Ecto neural progenitor cell (in vitro differentiated cells): ENCODE measurements at regions not wholly inside any gene's neighbourhood (a gene's known extent, or its start where the extent isn't known, plus 50 kb on each side); places are given as distances from the start of the nearest gene placed in this dataset.

Source experiments
- DNase-seq: peaks from one replicate; pipeline ENCODE4 v3.0.0-alpha.2; 2018; ENCODE audit warnings: low spot score

DNA sequence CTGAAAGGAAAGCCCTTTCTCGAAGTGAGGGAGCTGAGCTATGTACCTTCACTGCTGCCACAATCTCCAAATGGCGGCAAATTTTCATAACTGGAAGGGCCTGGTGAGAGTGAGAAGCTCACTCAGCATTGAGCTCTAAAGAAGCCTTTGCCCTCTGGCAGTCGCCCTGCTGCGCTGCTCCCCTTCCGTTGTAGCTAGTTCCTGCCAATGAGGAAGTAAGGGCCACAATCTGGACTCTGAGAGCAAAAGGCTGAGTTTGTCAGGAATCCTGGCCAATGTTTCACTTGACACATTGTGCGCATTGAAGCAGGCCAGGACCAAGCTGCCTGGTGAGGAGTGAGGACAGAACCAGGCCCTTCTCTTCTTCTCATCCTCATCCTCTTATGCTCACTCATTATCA, 579.5 kb downstream of the PDCD6IP start:
- no peak for DNase-seq

DNA sequence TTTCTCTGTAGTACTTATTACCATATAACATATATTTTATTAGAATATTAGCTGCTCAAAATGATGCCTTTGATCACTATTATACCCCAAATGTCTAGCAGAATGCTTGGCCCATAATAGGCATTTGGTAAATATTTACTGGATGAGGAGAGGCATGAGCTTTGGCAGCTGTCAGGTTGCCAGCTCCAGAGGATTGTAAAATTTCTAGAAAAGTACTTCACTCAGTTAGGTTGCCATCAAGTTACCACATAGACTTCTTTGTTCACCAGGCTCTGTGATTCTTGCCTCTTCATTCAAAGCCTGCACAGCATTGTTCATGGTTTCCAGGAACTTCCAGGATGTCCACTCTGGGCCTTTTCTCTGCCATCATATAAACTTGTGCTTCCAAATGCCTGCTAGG, 582.8 kb downstream of the PDCD6IP start:
- DNase-seq: no peak

DNA sequence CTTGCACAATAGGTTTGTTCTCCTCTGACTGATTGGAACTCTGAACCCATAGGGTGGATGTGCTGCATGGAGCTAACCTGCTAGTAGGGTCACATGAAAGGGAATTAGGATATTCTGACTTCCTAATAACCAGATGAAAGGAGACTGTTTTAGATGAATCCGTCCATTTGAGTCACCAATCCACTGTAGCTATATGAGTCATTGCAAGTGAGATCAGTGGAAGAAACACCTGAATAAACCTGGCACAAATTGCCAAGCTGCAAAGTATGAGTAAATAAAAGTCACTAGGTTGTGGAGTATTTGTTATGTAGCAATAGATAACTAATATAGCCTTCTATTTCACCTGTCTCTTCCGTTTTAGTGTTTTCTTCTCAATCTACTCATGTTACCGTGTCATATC, 584.4 kb downstream of the PDCD6IP start:
- DNase-seq: no peak

DNA sequence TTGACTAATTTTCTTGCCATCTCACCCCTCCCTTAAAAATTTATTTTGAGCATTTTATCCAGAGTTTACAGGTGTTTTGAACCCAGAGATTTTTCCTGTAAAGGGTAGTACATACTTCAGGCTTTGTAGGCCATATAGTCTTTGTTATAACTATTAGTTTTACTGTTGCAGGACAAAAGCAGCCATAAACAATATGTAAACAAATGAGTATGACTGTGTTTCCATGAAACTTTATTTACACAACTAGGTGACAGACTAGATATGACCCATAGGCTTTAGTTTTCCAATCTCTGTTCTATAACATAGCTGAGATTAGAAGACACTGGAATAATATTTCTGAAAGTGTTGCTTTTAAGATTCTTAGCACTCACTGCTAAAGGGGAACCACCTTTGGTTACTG, 587.9 kb downstream of the PDCD6IP start:
- no peak for DNase-seq

DNA sequence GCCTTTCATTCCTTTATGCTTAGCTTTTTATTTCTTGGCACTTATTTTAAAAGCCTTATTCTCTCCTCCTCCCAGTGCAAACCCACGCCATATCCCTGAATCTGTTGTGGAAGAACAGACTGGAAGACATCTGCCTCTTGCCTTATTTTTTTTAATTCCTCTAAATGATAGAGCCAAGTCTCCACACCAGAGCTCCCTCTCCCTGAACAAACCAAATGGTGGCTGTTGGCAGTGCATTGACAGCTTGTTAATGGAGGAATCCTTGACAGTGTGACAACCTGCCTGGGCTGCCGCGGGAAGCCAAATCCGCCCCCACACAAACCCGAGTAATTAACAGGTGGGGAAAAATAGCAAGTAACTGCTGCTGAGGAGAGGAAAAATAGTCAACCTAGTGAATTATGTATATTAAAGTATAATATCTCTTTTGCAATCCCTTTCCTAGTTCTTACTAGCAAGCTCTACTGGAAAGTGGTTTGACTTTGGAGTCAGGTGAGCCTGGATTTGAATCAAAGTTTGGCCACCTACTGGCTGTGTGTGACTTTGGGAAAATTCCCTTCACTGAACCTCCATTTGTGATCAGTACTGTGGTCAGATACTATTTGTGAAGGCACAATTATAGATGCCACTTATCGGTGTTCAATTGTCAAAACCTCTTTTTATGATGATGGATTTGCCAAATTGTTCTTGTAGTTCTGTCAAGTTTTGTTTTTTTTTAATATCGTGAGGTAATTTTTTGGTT, 589.6 kb downstream of the PDCD6IP start:
- no peak for DNase-seq

DNA sequence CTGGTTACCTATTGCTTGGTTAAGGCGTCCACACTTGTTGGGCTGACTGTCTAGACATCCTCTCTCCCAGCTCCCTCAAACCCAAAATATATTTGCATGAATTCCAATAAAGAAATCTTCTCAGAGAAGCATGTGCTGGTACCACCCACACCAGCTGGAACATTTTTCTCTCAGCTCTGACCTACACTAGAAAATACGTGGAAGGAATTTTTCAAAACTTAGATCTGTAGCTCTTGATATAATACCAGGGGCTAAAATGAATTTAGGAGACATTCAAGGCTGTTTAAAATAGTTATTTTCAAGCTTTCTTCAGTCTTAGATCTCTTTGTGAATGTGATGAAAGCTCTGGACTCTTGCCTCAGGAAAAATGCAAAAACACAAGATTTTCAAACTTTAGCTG, 590.4 kb downstream of the PDCD6IP start:
- no peak for DNase-seq

DNA sequence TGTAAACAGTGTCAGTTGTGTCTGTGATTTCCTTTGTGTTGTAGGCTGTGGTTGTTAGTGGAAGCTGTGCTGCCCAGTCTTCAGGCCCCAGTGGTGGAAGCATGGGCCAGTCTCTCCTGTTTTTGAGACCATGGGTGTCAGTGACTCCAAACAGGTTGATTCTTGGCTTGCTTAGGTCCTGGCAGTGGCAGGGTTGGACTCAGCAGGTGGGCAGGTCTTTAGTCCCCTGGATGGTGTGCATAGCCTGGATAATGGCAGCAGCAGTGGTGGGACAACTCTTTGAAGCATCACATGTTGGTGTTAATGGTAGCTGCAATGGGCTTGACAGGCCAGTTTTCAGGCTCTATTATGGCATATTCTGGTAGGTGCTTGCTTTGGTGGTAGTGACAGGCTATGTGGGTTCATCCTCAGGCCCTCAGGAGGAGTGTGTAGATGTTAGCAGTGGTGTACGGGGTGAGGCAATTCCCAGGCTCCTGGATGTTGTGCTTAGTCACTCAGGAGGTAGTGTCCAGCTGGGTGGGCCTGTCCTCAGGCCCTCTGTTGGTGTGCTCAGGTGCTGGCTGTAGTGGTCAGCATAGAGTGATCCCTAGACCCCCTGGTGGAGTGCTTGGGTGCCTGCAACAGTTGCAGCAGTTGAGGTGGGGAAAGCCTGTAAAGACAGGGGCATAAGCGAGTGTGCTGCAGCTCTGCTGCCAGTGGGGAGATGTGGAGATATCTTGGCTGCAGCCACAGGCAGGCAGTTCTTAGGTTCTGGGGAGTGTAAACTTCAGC, 596.7 kb downstream of the PDCD6IP start:
- DNase-seq: no peak

DNA sequence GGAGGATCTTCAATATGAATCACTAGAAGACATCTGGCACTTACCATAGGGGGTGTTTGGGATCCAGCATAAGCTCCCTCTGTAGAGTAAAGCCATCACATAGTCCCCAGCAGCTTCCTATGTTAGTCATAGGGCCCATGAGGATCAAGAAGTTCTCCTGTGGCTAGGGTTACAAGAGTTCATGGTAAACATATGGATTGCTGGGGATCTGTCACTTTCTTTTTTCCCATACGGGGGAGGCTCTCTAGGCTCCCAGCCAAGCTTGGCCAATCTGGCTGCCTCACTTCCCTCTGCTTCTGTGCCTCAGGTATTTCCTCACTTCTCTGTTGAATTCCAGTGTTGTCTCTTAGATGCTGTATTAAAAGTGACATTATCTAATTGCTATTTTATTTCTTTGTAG, 597.9 kb downstream of the PDCD6IP start:
- no peak for DNase-seq

DNA sequence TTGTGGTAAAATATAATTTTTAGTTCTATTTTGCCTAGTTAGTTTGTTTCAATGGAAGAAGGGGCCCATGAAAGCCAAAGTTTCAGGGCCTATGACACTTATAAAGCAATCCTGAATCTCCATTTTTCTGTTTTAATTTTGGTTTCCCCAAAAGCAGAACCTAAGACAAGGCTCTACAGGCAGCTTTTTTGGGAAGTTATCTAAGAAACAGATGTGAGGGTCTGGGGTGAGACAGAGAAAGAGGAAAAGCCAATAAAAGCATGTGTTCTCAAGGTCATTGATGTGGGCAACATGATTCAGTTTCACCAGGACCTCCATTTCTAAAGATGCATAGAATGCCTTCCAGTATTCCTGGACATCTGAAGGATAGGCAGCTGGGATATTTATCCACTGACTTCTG, 598.5 kb downstream of the PDCD6IP start:
- DNase-seq: no peak

DNA sequence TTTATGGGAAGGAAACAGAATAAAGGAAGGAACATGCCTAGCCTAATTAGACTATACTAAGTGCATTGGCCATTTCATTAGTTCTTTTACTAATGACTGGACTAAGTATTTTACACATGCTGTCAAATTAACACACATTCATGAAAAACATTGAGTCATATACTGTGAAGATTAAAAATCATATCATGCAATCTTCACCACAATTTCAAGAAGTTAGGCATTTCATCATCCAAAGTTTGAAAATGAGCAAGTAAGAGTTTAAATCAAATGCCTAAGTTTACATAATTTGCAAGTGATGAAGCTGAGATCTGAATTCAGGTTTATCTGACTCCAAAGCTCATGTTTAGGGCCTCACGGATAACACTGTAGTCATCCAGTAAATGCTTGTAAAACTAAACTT, 601.0 kb downstream of the PDCD6IP start:
- DNase-seq: no peak

DNA sequence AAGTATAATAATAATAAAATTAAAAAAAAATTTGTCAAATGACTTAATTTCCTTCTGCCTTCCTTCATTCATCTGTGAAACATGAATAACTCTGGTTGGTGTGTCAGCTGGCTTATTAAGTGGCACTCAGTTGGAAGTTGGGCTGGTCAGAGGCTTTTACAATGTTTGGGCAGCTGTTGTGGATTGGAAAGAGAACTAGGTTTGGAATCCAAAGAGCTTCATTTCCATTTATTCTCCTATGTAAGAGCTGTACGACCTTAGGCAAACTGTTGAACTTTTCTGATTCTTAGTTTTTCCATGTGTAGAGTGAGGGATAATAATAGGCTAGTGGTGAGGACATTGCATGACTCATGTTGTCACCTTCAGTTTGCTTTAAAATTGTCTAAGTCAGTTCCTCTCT, 606.7 kb downstream of the PDCD6IP start:
- no peak for DNase-seq

DNA sequence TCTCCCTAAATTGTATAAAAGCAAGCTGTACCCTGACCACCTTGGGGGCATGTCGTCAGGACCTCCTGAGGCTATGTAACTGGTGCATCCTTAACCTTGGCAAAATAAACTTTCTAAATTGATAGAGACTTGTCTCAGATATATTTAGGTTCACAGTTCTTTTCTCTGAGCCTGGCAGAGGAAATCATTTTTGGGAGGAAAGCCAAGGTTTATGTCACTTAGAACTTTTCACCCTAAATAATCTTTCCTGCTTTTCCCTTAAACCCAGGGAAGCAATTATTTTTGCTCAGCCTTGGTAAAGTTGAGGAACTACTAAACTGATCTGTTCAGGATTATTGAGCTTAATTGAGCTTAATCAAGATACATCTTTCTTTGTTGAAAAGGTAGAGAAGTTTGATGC, 608.9 kb downstream of the PDCD6IP start:
- no peak for DNase-seq

DNA sequence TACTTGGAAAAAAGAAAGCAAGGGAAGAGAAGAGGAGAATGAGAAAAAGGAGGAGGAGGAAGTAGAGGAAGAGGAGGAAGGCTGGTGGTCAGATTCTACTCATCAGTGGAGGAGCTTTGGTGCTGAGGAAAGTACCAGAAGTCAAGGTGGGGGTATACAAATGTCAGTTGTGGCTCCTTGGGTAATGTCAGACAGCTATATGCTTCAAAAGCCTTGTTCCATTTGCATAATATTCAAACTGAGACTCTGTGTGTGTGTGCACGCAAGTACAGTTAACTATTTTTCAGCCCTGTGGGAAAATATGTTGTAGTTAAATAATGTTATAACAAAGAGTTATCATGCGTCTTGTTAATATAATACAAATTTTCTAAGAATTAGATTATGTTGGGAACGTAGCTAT, 609.7 kb downstream of the PDCD6IP start:
- DNase-seq: no peak

DNA sequence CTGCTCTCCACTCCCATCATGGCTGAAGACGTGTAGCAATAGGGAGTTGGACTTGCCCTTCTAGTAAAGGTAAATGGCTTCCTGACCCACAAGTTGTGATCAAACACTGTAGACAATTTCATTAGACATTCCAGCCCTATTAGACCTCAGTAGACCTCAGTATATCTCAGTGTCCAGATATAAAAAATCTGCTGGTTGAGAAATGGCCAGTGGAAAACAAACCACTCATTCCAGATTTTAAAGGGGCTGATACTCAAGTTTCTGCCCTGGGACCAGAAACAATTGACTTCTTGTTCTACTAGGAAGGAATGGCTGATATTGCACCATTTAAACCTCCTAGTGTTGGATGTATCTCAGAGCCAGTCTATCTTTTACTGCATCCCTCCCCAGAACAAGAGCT, 613.2 kb downstream of the PDCD6IP start:
- no peak for DNase-seq

DNA sequence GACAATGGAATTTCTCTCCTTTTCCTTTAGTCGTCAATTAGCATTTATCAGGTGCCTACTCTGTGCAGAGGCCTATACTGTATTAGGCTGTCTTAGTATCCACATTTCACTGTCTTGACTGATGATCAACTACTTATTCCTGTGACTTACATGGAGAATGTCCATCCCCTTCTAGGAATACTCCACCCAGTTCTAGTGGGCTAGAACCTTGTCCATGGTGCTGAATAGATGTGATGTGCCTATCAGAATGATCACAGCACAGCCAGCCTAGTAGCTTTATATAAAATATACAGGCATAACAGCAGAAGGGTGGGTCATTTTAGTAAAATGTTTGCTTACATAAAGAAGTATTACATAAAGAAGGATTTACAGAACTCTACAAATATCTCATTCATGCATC, 621.4 kb downstream of the PDCD6IP start:
- no peak for DNase-seq

DNA sequence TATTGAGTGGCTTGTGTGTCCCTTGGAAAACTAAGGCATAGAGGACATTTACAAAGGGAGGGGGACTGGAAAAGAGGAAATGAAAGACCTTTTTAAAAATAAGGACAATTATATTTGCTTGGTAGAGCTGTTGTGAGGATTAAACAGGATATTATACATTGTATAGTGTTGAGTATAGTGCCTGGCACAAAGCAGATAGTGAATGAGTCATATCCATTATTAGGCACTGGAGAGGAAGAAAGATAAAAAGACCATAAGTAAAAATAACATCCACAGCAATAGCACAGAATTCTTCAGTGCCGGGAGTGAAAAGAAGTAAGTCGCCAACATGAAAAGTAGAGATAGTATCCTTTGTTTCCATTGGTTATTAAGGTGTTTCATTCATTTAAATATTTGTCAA, 623.3 kb downstream of the PDCD6IP start:
- no peak for DNase-seq

DNA sequence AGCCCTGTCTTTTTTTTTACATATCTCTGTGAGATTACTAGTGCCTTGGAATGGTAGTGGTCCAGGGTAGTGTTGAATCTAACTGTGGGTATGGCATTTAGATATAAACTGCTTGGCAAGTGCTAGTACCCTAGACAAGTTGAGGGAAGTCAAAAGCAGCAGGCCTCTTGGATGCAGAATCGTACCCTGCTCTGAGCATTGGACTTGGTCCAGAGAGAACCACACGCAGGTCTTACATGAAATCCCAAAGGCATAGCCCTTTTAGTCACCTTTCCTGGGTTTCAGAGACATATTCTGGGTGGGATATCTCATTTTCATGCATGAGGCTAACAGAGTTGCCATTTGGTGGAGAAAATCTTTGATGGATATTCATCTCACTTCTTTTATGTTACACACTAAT, 641.4 kb downstream of the PDCD6IP start:
- no peak for DNase-seq

DNA sequence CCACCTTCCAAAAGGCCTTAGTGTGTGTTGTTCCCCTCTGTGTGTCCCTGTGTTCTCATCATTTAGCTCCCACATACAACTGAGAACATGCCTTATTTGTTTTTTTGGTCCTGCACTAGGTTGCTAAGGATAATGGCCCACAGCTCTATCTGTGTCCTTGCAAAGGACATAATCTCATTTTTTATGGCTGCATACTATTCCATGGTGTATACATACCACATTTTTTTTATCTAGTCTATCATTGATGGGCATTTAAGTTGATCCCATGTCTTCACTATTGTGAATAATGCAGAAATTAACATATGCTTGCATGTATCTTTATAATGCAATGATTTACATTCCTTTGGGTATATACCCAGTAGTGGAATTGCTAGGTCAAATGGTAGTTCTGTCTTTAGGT, 645.7 kb downstream of the PDCD6IP start:
- no peak for DNase-seq

DNA sequence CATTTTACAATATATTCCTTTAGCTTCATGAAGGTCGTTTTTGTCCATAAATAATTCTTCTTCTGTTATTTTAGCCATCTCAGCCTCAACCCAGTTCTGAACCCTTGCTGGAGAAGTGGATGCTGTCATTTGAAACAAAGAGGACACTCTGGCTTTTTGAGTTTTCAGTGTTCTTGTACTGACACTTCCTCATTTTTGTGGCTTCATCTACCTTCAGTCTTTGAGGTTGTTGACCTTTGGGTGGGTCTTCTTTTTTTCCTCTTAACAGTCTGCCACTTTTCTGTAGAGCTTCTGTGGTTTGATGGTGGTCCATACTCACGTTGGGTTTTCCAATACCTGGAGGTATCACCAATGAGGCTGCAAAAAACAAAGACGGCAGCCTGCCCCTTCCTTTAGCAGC, 650.9 kb downstream of the PDCD6IP start:
- DNase-seq: no peak

DNA sequence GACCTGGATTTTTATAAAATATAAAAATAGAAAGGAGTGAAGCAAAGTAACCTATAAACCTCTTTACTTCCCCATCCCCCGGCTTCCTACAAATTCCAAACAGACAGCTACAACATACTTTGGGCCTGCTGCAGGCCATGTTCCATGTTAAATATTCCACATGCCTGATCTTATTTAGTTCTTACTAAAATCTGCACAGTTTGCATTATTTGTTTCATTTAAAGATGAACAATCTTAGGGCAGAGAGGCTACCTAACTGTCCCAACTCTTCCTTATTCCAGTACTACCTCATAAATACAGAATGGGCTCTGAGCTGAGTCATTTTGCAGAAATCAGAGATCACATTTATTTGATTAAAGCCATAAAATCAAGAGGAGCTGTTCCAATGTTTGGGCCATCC, 665.0 kb downstream of the PDCD6IP start:
- DNase-seq: no peak

DNA sequence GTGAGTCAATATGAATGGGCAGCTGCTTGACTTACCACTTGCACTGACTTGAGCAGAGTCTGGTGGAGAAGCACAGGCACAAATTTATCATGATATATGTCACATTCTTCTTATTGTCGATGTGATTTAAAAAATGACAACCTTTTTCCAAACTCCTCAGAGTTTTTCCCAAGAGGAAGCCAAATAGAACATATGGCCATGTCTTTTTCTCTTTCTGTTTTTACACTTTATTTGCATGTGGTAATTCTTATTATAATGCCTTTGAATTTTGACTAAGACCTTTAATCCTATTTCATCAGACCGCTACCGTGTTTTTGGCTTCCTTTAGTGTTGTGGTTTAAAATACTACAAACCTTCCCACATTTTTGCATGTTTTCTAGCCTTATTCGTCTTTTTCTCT, 666.2 kb downstream of the PDCD6IP start:
- no peak for DNase-seq

DNA sequence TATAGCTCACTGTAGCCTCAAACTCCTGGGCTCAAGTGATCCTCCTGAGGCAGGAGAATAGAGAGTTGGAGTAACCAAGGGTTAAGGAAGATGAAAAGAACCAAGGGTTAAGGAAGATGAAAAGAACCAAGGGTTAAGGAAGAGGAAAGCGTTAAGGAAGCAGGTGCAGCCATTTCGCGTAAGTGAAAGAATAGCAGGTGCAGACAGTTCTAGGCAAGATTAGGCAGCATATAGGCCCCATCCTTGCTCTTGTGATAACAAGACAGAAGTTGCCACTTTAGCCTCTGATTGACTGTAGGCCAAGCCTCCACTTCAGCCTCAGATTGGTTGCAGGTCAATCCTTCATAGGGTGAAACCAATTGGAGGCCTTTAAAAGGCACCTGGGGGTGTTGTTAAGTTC, 677.4 kb downstream of the PDCD6IP start:
- DNase-seq: no peak

DNA sequence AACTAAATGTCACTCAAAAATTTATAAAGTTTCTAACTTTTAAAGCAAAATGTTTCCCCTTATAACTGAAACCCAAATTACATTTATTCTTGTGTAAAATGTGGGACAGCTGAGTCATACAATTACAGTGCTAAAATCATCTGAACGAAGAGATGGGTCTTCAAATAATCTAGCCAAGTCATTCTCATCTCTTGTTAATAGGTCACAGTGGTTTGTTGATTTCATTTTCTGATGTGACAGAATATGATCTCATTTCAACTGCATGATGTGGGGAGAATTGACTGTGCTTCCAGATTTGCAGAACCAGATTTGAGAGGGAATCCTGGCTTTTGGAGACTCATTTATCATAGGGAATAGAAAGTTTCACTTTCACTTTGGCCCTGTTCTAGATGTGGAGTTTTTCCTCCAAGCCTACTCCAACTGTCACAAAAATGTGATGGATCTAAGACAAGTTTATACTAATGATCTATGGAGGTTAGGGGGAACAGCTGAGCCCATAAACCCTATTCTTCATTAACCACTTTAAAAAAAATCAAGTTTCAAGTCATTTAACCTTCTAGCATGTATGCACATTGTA, 685.0 kb downstream of the PDCD6IP start:
- no peak for DNase-seq

DNA sequence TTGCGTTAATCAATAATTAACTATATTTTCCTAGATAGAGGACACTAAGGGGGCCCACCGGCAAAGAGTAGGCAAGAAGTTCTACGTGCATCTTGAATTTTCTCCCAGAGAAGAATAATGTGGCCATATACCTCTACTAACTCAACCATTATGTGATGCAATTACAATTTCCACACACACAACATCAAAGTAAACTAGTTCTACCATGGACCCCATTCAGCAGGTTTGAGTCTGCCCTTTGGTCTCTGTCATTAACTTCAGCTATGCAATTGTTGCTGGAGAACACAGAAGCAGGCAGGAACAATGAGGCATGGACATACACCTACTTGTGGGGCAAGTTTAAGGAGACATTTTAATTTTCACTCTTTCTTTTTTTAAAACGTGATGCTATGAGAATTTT, 705.9 kb downstream of the PDCD6IP start:
- DNase-seq: no peak
